ENCODE measurements at regions not wholly inside any gene's neighbourhood (a gene's known extent, or its start where the extent isn't known, plus 50 kb on each side); places are given as distances from the start of the nearest gene placed in this dataset.

- TF ChIP-seq POLR2A (IDR thresholded peaks at IDR 0.05), result no peak
- TF ChIP-seq CTCF (IDR thresholded peaks at IDR 0.05), result no peak
- no peak for TF ChIP-seq EP300 (IDR thresholded peaks at IDR 0.05)
Observed at GRCh38 chr9:79302569-79302968, 269.2 kb upstream of the TLE4 start.

All from stomach (tissue), 4 donors.